HG02884 (cell line): ENCODE measurements at regions not wholly inside any gene's neighbourhood (a gene's known extent, or its start where the extent isn't known, plus 50 kb on each side); places are given as distances from the start of the nearest gene placed in this dataset.

Experiments
- ATAC-seq: cut with Tn5 transposase; IDR thresholded peaks from one replicate; pipeline ENCODE4 v1.9.1; 2021; ENCODE audit warnings: mild to moderate bottlenecking, moderate library complexity; ENCODE audit not compliant: unreplicated experiment

DNA sequence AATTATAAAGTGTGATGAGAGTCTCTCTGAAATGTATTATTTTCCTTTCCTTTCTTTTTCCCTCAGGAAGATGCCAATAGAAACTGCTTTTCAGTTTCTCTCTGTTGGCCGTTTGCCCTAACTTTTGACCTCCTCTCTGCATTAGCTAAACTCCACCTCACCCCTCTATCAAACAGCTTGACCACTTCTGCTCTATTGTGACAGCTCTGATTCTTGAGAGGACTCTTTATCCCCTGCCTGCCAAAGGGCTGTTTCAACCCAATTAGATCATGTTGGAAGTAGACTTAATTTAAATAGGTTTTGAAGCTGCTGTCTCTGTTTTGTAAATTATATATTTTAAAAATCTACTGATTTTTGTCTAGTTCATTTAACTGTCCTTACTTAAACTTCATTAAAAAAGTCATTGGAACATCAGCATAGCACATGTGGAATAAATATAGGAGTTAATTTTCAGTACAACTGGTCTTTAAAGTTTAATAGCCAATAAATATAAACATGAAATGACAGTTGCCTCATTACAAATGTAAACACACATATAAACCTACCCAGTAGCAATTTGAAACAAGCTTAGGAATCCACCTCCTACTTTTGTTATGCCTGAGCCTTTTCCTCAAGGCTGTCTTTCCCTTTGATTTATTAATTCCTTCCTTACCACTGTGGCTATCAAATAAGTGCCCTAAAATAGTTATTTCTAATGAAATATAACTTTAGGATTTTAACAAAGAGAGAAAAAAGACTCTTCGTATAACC is 152.0 kb downstream of the CHRM3 start:
- no peak for ATAC-seq

DNA sequence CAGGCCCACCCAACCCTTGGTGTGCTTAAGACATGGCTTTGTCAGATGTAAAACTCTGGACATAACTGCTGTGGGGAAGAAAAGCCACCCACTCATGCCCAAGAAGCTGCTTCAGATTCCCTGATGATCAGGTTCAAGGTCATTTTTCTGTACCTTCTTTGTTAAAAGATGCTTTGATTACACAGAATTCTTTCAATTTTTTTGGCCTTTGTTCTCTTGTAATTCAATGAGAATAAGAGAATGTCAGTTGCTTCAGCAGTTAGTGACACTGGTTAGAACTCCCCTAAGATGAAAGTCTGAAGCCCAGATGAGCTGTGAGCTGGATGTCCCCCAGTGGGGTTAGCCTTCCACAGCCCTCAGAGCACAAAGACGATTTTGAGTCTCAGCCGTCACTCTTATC is 152.7 kb downstream of the CHRM3 start:
- no peak for ATAC-seq

DNA sequence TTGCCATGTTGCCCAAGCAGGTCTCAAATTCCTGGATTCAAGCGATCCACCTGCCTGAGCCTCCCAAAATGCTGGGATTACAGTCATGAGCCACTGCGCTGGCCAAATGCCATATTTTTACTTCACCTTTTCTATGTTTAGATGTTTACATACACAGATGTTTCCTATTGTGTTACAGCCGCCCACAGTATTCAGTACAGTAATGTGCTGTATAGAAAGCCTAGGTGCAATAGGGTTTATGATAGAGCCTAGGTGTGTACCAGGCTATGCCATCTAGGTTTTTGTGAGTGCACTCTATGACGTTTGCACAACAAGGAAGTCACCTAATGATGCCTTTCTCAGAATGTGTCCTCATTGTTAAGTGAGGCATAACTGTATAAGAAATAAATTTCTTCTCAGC is 153.4 kb downstream of the CHRM3 start:
- no peak for ATAC-seq

DNA sequence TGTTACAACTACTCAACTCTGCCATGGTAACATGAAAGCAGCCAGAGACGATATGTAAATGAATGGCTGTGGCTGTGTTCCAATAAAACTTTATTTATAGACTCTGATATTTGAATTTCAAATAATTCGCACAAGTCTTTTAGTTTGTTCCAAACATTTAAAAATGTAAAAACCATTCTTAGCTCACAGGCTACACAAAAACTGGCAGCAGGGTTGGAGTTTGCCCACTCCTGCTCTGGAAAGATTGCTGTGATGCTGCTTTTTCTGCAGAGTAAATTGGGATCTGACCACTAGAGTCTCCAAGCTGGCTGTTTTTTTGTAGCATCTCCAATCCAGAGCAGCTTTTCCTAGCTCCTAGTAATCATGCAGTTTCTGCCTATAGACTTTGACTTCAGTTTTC is 157.5 kb downstream of the CHRM3 start:
- ATAC-seq, result no peak

DNA sequence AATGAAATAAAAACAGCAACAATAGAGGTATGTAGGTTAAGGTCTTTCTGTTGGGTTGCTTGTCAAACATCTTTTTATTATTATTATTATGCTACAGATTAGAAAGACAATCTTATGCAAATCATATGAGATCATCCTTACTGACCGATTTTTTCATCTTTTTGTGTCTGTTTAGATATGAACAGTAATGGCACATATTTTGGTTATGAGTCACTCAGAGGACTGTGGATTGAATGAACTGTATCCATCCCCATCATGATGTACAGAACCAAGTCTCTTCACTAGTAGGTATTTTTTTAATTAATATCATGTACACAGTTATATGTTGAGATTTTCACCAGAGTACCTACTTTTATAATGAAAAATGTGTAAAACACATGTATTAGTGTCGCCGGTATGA is 159.1 kb downstream of the CHRM3 start:
- ATAC-seq, result no peak

DNA sequence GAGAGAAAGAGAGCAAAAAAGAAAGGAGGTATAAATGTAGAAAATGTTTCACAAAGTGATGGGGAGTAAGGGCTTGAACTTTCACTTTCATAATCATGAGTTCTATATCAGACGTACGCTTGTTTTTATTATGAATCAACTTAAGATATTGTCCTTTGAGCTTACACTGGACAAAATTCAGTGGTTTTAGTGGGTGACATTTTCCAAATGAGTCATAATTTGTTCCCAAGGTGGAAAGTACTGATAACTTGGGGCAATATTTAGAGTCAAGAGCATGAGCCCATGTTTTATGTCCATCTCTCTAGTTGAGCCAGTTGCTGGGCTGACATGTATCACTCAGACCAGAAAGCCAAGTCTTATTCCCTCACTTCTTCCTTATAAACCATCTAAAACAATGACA is 161.6 kb downstream of the CHRM3 start:
- no peak for ATAC-seq

DNA sequence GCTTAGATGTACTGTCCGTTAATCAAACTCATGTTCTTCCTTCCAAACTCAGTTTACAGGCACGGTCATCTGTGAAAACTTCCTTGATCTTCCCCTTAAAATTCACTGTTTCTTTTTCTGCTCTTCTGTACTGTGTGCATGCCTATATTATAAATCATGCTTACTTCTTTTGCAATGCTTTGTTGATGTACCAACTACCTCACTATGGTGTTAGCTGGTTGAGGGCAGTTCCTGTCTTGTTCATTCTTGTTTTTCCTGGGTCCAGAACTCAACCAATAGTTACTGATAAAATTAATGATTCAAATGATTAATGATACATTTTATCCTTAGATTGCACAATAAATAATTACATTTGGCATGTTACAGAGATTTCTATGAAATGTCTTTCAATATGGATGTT is 163.8 kb downstream of the CHRM3 start:
- ATAC-seq, result no peak

DNA sequence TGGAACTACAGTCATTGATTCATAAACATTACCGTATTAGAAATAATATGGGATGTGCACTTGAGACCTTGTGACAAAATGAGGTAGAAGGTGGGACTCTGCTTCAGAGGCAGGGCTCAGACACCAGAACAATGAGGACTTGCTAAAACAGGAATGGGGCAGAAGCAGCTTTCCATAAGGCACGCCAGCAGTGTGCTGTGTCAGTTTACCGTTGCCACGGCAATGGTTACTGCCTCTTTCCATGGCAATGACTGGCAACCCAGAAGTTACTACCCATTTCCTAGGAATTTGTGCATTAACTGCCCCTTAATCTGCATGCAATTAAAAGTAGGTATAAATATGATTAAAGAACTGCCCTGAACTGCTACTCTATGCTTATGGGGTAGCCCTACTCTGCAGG is 169.0 kb downstream of the CHRM3 start:
- ATAC-seq, result no peak

DNA sequence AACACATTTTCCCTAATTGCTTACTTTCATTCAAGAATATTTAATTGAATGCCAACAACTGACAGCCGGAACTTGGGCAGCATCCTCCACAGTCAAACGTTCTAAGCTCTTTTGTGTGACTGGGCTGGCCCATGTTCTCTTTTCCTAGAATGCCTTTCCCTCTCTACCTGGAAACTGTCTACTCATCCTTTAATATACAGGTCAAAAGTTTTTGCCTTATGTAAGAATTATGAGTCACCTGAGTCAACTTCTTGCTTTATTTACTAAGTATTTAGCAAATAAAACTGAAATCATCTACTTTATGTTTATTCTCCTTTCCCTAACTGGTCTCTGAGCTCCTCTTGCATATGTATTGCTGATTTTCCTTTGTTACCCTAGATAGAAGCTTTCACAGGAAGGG is 172.2 kb downstream of the CHRM3 start:
- no peak for ATAC-seq

DNA sequence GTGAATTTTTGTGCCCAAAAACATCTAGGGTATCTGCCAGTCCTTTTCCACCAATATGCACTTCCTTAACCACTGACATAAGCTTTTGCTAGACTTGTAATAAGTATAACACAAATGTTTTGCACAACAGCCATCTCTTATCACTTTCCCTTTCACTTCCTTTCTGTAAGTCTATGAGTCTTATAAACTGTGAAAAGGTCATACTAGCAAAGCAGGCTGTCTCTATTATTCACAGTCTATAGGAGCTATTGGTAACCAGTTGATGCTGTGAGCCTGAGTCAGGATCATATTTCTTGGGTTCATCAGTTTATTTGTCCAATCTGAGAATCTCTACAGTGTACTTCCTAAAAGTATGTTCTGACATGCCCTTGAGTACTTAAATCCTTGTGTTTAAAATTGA is 172.6 kb downstream of the CHRM3 start:
- ATAC-seq, result no peak

DNA sequence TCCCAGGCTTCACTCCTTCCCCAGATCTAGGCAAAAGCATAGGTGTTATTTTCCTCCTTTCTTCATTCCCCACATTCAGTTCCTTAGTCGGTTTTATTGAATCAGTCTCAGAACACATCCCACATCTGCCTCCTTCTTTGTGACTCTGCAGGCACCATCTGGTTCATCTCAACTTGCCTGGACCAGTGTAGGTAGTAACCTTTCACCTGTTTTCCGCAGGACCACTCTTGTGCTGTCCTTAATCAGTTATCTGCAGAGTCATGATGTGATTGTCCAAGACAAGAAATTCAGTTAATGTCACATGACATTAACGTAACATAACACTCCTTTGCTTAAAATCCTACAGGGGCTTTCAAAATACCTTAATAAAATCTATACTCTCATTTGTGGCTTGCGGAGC is 174.6 kb downstream of the CHRM3 start:
- ATAC-seq, result no peak

DNA sequence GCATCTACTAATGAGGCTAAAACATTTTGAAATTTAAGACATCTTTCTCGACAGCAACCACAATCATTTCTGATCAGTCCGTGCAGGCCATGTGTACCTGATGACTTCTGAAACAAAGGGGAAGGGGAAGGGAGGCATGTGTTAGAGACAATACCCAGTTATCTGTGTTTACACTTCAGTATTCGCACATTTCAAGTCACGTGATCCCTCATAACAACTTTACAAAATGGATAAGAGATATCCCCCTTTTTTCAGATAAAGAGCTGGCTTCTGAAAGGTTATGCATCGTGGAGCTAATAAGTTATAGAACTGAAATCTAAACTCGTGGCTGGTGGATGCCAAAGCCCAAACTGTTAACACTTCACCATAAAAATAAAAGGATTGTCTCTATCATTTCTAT is 175.7 kb downstream of the CHRM3 start:
- no peak for ATAC-seq

DNA sequence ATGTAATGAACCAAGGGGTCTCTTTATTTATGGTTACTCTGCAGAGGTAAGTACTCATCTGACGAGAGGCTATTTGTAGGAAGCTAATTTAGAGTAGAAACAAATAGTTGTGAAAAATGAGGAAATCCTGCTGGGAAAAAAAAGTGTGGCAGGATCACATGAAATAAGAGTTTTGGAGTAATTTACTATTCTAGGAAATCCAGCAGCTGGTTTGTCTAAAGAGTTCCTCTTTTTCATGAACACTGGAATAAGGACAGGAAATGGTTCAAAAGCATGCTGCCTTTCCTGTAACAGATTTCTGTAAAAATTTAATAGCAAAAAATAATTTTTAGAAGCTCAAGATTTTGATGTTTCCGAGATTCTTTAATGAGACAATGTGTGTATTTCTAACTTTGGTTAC is 177.3 kb downstream of the CHRM3 start:
- no peak for ATAC-seq

DNA sequence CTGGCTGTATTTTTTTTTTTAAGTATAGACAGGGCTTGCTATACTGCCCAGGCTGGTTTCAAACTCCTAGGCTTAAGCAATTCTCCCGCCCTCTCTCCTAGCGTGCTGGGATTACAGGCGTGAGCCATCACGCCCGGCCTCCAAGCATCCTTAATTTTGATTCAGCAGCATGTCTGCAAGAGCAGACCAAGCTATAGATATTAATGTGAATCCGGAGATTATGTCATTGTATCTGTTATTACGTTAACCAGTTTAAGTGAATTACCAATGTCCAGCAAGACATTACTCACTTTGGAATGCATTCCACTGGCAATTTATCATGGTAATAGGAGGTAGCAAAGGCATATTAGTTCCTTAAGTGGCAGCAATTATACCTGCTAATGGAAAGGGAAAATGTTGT is 179.7 kb downstream of the CHRM3 start:
- no peak for ATAC-seq

DNA sequence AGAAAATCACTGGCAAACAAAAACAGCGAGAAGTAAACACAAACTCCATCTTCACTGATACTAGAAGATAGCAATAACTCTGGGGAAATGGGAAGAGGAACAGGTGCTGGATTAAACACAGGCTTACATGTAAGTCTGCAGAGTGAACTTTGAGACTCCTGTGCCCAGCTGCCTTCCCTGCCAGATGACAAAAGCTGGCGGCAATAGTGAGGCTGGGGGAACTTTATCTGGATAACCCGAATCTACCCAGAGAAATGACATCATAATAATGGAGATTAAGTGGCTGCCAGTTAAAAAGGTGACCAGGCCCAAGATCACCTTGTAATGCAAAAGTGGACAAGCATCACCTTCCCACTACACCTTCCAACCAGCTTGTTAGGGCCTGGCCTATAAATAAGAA is 184.5 kb downstream of the CHRM3 start:
- no peak for ATAC-seq

DNA sequence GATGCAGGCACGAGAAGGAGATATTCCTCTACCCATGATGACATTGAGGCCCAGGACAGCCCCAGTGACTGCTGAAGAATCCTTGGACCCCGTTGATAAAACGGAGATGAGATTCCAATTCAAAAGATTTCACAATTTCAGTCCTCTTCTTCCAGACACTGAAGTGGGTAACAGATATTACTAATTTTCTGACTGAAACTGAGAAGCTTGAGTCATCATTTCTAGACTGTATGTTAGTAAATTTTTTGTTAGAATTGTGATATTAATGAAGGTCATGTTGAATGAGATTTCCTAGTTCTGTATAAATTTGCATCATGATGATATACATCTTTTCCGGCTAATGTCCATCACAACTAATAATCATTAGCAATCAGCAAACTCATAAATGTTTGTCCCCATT is 185.8 kb downstream of the CHRM3 start:
- ATAC-seq, result no peak

DNA sequence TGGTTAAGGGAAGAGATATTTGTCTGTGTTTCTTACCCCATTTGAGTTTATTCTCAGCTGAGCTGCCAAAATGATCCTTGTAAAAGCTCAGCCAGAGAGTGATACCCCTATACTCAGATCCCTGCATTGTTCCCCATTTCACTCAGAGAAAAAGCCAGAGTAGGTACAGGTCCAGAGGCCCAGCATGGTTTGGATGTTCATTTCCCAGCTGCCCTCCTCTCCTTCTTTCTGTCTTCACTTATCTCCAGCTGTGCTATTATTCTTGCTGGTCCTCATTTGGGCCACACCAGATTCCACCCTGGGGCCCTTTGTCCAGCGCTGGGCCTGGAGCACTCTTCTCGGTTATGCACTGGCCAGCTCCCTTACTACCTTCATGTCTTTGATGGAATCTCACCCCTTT is 187.7 kb downstream of the CHRM3 start:
- no peak for ATAC-seq

DNA sequence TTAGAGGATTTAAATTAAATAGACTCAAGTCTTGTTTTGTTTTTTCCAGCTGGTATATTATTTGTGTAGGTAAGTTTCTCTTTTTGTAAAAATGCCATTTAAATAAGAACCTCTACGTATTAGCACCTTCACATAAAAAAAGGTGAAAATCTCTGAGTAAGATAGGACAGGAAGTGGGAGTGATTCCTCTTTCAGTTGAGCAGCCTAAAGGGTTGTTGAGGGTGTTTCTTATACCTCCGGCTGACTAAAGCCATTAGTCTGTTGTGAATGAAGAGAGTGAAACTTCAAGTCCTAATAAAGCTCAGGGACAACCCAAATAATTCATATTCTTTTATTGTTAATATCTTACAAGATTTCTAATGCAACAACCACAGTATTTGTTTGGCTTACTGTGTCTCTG is 188.7 kb downstream of the CHRM3 start:
- no peak for ATAC-seq

DNA sequence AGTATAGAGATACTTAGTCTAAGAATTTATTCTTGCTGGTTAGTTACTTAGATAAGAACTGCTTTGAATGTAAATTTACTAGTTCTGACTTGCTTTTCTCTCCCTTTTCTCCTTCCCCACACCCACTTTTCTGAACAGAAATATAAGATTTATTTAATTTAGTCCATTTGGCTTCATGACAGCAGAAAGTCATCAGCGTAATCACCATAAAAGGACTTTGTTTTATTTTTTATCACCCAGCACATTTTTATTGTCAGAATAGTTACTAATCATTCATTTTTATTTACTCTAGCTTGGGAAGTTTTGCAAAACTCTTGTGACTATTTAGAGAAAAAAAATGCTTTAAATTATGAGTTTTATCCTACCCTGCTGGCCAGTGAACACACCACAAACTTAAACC is 197.2 kb downstream of the CHRM3 start:
- ATAC-seq, result no peak

DNA sequence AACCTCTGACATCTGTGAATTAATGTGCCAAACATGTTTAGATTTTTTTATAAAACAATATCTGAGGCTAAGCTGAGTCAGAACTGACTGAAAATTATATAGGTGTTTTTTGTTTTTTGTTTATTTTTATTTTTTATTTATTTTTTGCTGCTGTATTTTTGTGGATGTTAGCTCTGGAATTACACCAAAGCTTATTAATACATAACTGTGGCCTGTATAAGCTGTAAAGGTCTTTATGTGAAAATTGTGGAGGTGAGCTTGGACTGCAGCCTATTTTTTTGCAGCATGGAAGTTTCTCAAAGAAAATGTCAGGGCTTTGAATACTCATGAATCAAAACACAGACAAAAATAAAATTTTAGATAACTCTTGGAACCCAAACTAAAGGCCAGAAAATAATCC is 199.8 kb downstream of the CHRM3 start:
- no peak for ATAC-seq

DNA sequence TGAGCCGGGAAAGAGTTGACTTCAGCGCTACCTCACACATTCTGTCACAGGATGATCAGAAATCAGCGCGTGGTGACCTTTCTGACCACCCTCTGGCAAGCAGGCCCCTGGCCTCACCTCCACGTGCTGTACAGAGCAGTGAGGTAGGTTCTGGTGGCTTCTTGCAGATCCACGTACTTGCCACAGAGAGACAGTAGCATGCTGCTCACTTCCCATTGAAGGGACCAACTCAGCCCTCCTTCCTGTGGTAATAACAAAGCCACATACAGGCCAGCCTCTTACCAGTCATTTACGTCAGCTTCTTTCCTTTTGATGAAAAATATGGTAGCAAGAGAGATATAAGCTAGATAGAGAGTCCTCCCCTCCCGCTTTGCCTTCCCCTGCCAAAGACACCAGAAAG is 200.7 kb downstream of the CHRM3 start:
- no peak for ATAC-seq

DNA sequence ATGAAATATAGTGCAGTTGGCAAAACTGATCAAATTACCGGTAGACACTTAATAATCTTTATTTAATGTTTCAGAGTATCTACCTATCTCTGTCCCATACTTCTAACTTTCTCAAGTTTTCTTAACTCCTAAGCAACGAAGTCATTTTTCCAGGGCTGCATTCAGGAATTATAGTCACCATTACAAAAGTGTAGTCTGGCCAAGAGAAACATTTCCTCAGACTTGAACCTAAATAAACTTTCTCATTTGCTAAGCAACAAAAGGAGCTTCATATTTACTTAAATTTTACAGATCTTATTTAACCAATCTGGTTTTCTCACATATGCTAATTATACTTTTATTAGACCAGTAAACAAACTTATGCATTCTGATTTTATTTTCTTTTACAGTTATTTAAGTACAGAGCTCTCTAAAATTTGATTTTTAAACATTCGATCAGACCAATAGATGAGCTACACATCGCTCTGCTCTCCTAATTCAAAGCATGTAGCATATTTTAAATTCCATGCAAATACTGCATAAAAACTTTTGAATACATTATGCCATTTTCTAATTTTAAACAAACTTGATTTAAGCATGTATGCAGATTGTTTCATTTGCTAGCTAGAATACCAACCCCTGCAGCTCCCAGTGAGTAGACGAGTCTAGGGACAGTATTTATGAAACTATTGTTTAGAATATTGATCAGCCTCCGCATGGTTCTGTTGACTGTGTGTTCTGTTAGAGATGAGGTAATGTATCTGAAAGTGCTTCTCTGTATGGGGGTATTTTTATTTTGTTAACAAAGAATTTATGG is 201.4 kb downstream of the CHRM3 start:
- ATAC-seq, result no peak

DNA sequence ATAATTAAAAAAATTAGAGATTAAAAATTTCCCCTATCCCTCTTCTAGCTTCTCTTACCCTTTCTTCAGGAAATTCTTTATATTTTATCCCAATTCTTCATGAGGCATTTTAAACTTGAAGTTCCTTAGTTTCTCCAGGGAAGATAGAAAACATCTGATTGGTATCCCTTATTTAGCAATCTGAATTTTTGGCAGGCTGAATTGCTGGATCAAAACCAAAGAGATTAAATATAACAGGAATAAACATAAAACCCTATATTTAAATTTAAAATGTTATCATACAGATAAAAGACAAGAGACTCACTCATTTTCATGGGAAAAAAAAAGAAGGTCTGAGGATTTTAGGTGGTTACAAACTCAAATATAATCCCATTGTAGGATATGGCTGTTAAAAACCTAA is 204.2 kb downstream of the CHRM3 start:
- no peak for ATAC-seq
